WTC11 (cell line): ENCODE measurements at regions not wholly inside any gene's neighbourhood (a gene's known extent, or its start where the extent isn't known, plus 50 kb on each side); places are given as distances from the start of the nearest gene placed in this dataset.

Experiments
- ATAC-seq: fragments of 200-7000 bp; cut with Tn5 transposase; 2 replicates; pipeline ENCODE4 v1.10.0; 2021; ENCODE audit warnings: mild to moderate bottlenecking, moderate library complexity
- CTCF ChIA-PET: fragments of 300-600 bp; sonication (Branson Sonifier 250); formaldehyde crosslinking; loops from one replicate; lab custom pipeline; 2021; ENCODE audit warnings: antibody characterized with exemption; lab: Charles Lee
- POLR2A ChIA-PET: fragments of 350-600 bp; sonication (Branson Sonifier 250); formaldehyde crosslinking; loops from one replicate; lab custom pipeline; 2021; ENCODE audit warnings: antibody characterized with exemption; lab: Charles Lee
- DNase-seq: peaks from one replicate; pipeline ENCODE4 v3.0.0; 2021; ENCODE audit warnings: low spot score
- H3K27ac Mint-ChIP-seq: 2 replicates; pipeline ENCODE4 v1.8.0; 2021; ENCODE audit warnings: mixed read lengths
- H3K27me3 Mint-ChIP-seq: 2 replicates; pipeline ENCODE4 v1.8.0; 2021; ENCODE audit warnings: low read depth, mild to moderate bottlenecking, moderate library complexity, mixed read lengths
- H3K36me3 Mint-ChIP-seq: 2 replicates; pipeline ENCODE4 v1.8.0; 2021; ENCODE audit warnings: mixed read lengths
- H3K4me1 Mint-ChIP-seq: 2 replicates; pipeline ENCODE4 v1.8.0; 2022; ENCODE audit warnings: mixed read lengths
- H3K4me3 Mint-ChIP-seq: 2 replicates; pipeline ENCODE4 v1.8.0; 2021; ENCODE audit warnings: mild to moderate bottlenecking, moderate library complexity, mixed read lengths
- H3K9me3 Mint-ChIP-seq: 2 replicates; pipeline ENCODE4 v1.8.0; 2021; ENCODE audit warnings: mixed read lengths
- CREM ChIP-seq: sonication (generic); formaldehyde crosslinking; IDR thresholded peaks from 2 replicates; pipeline ENCODE4 v1.8.1; 2022; ENCODE audit warnings: mild to moderate bottlenecking, missing genetic modification reagents, moderate library complexity
- GTF2I ChIP-seq: fragments of 250-450 bp; sonication (Bioruptor Pico); conservative IDR thresholded peaks from 2 replicates; pipeline ENCODE4 v1.4.0; 2021; ENCODE audit warnings: mild to moderate bottlenecking
- NR3C1 ChIP-seq: sonication (generic); formaldehyde crosslinking; conservative IDR thresholded peaks from 2 replicates; pipeline ENCODE4 v1.8.1; 2023; ENCODE audit warnings: low read depth, mild to moderate bottlenecking, missing genetic modification reagents
- RELA ChIP-seq: sonication (generic); formaldehyde crosslinking; IDR thresholded peaks from 2 replicates; pipeline ENCODE4 v1.8.1; 2022; ENCODE audit warnings: missing genetic modification reagents, mild to moderate bottlenecking, borderline replicate concordance
- TP53 ChIP-seq: sonication (generic); formaldehyde crosslinking; IDR thresholded peaks from 2 replicates; pipeline ENCODE4 v1.8.1; 2023; ENCODE audit warnings: mild to moderate bottlenecking, missing genetic modification reagents
- ZBTB21 ChIP-seq: sonication (generic); formaldehyde crosslinking; IDR thresholded peaks from 2 replicates; pipeline ENCODE4 v1.8.1; 2023; ENCODE audit warnings: mild to moderate bottlenecking, missing genetic modification reagents, borderline replicate concordance
- ZNF121 ChIP-seq: sonication (generic); formaldehyde crosslinking; IDR thresholded peaks from 2 replicates; pipeline ENCODE4 v1.8.0; 2023; ENCODE audit warnings: missing genetic modification reagents
- ZNF671 ChIP-seq: fragments of 250-450 bp; sonication (Bioruptor Pico); IDR thresholded peaks from 2 replicates; pipeline ENCODE4 v1.8.0; 2021; ENCODE audit warnings: mild to moderate bottlenecking
- TF ChIP-seq, protein P1 (sequence below): fragments of 250-450 bp; sonication (Bioruptor Pico); IDR thresholded peaks from 2 replicates; pipeline ENCODE4 v1.9.0; 2021; ENCODE audit warnings: mild to moderate bottlenecking, borderline replicate concordance
- TF ChIP-seq, protein P2 (sequence below): fragments of 250-450 bp; sonication (Bioruptor Pico); IDR thresholded peaks from 2 replicates; pipeline ENCODE4 v1.9.0; 2021; ENCODE audit warnings: mild to moderate bottlenecking
- TF ChIP-seq, protein P3 (sequence below): fragments of 250-450 bp; sonication (Bioruptor Pico); conservative IDR thresholded peaks from 2 replicates; pipeline ENCODE4 v1.9.0; 2021; ENCODE audit warnings: mild to moderate bottlenecking
- TF ChIP-seq, protein P4 (sequence below): sonication (generic); formaldehyde crosslinking; IDR thresholded peaks from 2 replicates; pipeline ENCODE4 v1.8.1; 2023; ENCODE audit warnings: mild to moderate bottlenecking, missing genetic modification reagents, borderline replicate concordance

DNA sequence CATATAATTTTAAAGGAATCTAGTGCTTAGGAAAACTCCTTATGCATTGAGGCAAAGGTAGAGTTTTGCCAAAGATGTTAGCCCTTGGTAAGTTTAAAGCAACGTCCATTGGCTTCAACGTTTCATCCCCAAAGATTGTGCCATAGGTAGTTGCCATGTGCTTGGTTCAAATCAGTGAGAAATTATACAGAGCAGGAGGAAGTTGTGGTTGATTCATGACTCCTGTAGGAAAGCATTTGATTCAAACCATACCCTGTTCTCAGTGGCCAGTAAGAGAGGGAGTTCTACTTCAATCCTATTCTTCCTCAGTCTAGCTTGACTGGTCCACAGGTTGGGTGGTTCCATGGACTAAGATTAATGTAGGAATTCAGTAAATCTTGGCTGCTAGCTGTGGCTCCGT, 535.6 kb downstream of the QKI start (continued):
- TF ChIP-seq, protein P1, sequence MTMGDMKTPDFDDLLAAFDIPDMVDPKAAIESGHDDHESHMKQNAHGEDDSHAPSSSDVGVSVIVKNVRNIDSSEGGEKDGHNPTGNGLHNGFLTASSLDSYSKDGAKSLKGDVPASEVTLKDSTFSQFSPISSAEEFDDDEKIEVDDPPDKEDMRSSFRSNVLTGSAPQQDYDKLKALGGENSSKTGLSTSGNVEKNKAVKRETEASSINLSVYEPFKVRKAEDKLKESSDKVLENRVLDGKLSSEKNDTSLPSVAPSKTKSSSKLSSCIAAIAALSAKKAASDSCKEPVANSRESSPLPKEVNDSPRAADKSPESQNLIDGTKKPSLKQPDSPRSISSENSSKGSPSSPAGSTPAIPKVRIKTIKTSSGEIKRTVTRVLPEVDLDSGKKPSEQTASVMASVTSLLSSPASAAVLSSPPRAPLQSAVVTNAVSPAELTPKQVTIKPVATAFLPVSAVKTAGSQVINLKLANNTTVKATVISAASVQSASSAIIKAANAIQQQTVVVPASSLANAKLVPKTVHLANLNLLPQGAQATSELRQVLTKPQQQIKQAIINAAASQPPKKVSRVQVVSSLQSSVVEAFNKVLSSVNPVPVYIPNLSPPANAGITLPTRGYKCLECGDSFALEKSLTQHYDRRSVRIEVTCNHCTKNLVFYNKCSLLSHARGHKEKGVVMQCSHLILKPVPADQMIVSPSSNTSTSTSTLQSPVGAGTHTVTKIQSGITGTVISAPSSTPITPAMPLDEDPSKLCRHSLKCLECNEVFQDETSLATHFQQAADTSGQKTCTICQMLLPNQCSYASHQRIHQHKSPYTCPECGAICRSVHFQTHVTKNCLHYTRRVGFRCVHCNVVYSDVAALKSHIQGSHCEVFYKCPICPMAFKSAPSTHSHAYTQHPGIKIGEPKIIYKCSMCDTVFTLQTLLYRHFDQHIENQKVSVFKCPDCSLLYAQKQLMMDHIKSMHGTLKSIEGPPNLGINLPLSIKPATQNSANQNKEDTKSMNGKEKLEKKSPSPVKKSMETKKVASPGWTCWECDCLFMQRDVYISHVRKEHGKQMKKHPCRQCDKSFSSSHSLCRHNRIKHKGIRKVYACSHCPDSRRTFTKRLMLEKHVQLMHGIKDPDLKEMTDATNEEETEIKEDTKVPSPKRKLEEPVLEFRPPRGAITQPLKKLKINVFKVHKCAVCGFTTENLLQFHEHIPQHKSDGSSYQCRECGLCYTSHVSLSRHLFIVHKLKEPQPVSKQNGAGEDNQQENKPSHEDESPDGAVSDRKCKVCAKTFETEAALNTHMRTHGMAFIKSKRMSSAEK (CRISPR knock-in tag) = no peak

DNA sequence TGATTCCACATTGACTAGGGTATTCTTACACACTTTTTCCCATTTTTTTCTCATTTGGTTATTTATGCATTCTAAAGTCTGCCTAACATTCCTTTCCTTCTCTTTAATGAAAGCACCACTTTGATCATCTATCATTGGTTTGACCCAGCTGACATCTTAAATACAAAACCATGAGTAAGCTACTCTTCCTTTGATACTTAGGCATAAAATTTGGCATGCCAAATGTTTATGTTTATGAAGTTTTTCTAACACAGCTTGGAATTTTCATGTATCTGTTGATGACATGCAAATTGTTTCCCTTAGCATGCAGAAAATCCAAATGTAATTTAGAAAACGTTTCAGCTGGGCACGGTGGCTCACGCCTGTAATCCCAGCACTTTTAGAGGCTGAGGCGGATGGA, 534.9 kb downstream of the QKI start:
- POLR2A ChIA-PET = no interaction called here
- TF ChIP-seq GTF2I (CRISPR knock-in tag) (no peak), NR3C1 (CRISPR knock-in tag) (no peak), TP53 (no peak), ZNF671 (no peak), ZNF121 (CRISPR knock-in tag) (no peak), RELA (CRISPR knock-in tag) (no peak), CREM (CRISPR knock-in tag) (no peak), ZBTB21 (CRISPR knock-in tag) (no peak)
- TF ChIP-seq, protein P1 (CRISPR knock-in tag) = no peak
- TF ChIP-seq, protein P2, sequence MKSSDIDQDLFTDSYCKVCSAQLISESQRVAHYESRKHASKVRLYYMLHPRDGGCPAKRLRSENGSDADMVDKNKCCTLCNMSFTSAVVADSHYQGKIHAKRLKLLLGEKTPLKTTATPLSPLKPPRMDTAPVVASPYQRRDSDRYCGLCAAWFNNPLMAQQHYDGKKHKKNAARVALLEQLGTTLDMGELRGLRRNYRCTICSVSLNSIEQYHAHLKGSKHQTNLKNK (CRISPR knock-in tag) = no peak
- TF ChIP-seq, protein P3, sequence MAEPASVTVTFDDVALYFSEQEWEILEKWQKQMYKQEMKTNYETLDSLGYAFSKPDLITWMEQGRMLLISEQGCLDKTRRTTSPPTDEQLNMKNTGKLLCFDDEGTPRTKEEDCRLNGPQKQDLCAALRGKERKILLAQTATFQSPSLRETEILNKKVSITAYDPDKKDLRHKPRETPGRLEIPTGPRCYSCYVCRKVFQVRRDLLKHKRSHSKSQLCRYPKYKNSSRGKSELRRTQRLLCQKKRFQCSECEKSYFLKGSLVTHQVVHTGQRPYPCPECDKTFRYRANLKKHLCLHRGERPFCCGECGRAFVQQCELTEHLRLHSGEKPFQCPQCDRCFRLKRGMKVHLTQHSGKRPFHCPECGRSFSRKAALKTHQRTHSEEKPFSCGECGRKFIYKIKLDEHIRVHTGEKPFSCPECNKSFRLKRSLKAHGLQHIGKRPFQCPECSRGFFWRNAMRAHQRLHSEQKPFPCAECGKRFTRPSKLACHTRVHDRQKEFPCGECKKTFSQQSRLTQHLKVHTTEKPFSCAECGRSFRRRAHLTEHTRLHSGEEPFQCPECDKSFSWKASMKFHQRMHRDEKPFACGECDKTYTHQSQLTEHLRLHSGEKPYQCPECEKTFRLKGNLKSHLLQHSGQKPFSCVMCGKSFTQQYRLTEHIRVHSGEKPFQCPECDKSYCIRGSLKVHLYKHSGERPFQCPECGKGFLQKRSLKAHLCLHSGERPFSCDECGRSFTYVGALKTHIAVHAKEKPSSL (CRISPR knock-in tag) = no peak
- TF ChIP-seq, protein P4, sequence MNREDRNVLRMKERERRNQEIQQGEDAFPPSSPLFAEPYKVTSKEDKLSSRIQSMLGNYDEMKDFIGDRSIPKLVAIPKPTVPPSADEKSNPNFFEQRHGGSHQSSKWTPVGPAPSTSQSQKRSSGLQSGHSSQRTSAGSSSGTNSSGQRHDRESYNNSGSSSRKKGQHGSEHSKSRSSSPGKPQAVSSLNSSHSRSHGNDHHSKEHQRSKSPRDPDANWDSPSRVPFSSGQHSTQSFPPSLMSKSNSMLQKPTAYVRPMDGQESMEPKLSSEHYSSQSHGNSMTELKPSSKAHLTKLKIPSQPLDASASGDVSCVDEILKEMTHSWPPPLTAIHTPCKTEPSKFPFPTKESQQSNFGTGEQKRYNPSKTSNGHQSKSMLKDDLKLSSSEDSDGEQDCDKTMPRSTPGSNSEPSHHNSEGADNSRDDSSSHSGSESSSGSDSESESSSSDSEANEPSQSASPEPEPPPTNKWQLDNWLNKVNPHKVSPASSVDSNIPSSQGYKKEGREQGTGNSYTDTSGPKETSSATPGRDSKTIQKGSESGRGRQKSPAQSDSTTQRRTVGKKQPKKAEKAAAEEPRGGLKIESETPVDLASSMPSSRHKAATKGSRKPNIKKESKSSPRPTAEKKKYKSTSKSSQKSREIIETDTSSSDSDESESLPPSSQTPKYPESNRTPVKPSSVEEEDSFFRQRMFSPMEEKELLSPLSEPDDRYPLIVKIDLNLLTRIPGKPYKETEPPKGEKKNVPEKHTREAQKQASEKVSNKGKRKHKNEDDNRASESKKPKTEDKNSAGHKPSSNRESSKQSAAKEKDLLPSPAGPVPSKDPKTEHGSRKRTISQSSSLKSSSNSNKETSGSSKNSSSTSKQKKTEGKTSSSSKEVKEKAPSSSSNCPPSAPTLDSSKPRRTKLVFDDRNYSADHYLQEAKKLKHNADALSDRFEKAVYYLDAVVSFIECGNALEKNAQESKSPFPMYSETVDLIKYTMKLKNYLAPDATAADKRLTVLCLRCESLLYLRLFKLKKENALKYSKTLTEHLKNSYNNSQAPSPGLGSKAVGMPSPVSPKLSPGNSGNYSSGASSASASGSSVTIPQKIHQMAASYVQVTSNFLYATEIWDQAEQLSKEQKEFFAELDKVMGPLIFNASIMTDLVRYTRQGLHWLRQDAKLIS (CRISPR knock-in tag) = no peak
- TF ChIP-seq, all 79 proteins: peak for 0
- Mint-ChIP-seq H3K4me1 (peaks cover 62% of the 10 kb centered on the region), H3K36me3 (no peaks in the 10 kb centered on the region), H3K4me3 (no peak overlapping the region), H3K27ac (no peak overlapping the region), H3K9me3 (no peaks in the 10 kb centered on the region), H3K27me3 (no peaks in the 10 kb centered on the region)
- DNase-seq (no peak), ATAC-seq (no peak)
- CTCF ChIA-PET = no interaction called here
